NCI-H2029 (cell line): ENCODE measurements at regions not wholly inside any gene's neighbourhood (a gene's known extent, or its start where the extent isn't known, plus 50 kb on each side); places are given as distances from the start of the nearest gene placed in this dataset.
"Not testable (repeated sequence)": the region's sequence is repeated elsewhere in the genome, so short reads cannot be mapped to it uniquely, and the experiment has no call there.

Experiments used
- DNase-seq: peaks from one replicate; lab custom pipeline; 2025; lab: John Stamatoyannopoulos, UW

DNA sequence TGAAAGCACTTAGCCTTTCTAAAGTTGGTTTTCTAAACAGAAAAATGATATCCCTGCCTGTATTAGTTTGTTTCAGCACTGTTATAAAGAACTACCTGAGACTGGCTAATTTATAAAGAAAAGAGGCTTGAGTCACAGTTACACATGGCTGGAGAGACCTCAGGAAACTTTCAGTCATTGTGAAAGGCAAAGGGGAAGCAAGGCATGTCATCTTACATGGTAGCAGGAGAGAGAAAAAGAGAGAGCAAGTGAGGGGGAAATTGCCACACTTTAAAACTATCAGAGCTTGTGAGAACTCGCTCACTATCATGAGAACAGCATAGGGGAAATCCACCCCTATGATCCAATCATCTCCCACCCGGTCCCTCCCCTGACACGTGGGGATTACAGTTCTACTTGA is 64.9 kb downstream of the FAM170A start:
- no peak for DNase-seq

DNA sequence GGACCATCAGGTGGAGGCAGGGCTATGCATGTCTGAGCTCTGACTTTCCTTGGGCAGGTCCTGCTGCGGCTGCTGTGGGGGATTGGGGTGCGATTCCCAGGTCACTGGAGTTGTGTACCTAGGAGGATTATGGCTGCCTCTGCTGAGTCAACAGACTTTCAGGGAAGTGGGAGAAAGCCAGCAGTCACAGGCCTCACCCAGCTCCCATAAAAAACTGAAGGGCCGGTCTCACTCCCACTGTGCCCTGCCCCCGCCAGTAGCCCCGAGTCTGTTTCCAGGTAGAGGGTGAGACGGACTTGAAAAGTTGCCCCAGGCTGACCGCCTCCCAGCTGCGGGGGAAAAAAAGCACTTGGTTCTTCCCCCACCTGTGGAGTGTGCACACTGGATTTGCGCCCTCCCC is 76.7 kb downstream of the FAM170A start:
- no peak for DNase-seq

DNA sequence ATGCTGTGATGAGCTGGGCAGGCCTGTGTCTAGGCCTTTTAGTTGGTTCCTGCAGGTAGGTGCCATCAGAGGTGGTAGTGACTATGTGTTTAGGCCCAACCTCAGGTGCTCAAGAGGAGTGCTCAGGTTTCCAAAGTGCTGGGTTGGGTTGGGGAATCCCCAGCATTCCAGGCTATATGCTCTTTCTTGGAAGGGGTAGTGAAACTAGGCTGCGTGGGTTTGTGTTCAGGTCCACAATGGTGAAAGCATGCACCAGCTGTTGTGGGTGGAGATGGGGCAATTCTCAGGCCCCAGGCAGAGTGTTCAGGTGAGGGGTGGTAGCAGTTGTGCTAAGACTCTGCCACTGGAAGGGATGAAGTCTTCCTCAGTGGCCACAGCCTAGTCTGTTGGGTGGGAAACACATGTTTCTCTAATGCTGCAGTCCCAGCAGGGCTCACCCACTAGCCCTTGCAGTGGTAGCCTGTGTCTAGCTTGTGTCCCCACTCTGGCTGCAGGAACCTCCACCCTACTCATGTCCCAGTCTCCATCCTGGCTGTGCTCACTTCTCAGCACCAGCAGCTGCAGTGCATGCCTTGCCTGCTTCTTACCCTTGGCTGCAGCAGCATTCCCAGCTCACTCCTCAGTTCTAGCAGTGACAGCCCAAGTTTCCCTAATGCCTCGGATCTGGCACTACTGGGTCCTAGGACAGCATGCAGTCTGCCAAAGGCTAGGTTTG is 78.9 kb downstream of the FAM170A start:
- no peak for DNase-seq

DNA sequence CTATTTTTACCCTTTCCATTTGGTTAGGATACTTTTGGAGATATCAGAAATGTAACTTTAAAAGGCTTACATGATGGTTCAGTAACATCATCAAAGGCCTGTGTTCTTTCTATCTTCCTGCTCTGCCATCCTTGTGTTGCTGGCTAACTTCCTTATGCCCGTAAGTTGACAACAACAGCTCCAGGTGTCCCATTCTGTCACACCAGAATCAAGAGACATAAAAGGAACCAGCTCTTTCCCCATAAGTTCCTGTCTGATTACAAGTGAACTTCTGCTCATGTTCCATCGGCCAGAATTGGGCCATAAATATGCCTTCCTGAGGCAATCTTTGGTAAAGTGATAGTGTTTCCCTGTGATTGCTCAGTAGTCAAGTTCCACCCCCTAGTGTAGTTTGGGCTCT is 92.4 kb downstream of the FAM170A start:
- DNase-seq = no peak

DNA sequence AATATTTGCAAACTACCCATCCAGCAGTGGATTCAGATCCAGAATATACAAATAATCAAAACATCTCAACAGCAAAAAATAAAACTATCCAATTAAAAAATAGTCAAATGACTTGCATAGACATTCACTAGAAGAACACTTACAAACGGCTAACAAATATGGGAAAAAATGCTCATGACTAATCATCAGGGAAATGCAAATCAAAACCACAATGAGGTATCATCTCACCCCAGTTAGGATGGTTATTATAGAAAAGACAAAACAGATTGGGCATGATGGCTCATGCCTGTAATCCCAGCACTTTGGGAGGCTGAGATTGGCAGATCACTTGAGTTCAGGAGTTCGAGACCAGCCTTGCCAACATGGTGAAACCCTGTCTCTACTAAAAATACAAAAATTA is 95.9 kb downstream of the FAM170A start:
- DNase-seq = not testable (repeated sequence)

DNA sequence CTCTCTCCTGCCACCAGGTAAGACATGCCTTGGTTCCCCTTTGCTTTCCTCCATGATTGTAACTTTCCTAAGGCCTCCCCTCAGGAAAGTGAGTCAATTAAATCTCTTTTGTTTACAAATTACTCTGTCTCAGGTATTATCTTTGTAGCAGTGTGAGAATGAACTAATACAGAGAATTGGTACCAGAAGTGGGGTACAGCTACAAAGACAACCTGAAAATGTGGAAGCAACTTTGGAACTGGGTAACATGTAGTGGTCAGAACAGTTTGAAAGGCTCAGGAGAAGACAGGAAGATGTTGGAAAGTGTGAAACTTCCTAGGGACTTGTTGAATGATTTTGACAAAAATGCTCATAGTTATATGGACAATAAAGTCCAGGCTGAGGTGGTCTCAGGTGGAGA is 97.2 kb downstream of the FAM170A start:
- DNase-seq = no peak

DNA sequence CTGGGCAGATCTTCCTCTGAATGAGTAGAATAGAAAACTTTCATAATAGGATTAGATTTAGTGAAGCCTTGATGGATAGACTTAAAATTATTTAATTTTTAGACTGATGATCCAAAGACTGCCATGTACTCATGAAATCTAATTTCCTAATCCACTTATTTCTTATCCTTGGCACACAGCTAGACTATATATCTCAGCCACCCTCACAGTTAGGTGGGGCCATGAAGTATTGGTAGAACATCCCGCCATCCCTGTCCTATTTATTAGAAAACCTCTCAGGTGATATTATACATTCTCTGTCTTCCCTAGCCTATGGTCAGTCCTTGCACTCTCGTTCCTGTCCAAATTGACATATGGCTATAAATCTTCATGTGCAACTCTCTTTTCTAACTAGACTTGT is 110.9 kb downstream of the FAM170A start:
- DNase-seq = no peak

DNA sequence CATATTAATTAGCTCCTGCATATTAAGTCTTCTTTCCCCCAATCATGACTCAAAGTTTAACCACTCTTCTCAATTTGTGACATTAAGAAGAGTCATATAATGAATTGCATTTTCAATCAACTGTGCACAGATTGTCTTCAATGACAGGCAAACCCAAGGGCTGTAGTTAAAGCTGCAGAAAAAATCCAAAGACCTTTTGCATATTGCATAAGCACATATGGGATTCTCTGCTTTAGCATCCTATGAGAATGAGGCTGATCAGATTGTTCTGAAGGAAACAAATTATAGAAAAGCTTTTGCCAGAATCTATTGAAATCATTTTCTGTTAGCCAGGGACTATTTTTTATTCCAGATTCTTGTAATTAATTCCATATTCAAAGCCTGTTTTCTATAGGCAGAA is 112.3 kb downstream of the FAM170A start:
- DNase-seq = no peak

DNA sequence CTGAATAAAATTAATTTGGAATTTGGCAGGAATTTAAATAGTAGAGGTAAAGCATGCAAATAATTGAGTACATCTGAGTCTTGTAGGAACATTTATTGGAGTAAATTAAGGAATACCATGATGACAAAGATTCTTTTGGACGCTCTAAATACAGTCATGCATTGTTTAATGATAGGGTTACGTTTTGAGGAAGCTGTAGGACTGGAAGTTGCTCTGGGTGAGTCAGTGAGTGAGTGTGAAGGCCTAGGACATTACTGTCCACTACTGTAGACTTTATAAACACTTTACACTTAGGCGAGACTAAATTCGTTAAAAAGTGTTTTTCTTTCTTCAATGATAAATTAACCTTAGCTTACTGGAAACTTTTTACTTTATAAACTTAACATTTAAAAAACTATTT is 113.0 kb downstream of the FAM170A start:
- no peak for DNase-seq

DNA sequence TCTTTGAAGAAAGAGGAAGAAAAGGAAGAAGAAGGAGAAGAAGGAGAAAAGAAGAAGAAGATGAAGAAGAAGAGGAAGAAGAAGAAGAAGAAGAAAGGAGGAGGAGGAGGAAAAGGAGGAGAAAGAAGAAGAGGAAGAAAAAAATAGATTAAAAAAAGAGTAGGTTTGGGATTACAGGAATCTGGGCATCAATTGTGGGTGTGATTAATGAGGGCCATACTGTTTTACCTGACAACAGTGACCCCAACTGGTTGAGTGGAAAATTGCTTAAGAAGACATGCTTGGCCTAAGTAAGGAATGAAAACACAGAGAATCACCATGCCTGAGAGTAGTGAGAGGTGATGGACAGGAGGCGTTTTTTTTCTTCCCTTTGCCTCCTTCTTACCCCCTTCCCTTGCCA is 114.6 kb downstream of the FAM170A start:
- DNase-seq = no peak

DNA sequence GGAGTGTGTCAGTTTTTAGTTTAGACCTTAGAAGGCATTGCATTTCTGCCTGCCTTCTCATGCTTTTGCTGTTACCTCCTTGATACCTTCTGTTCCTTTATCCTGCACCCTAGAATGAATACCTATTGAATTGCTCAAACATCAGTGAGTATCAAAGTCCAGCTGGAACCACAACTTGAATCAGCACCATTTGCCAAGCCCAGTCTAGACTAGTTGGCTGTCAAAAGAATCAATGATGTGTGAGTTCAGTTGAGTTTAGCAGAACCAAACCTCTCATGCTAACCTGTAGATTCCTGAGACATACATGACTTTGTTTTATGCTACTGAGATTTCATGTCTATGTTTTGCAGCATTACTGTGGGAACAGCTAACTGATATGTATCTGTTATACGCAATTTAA is 116.6 kb downstream of the FAM170A start:
- no peak for DNase-seq

DNA sequence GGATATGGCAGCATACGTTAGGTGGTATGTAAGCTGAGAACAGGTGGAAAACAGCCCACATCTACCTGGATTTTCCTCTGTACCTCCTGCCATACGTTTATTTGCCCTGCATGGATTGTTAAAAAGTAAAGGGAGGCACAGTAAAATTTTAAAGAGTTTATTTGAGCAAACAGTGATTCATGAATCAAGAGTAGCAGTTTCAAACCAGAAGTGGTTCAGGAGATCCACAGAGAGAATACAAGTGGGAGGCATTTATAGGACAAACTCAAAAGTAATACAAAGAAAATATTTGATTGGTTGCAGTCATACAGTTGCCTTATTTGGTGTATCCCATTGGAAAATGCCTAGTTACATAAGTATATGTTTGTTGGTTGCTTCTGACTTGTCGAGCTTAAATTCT is 117.6 kb downstream of the FAM170A start:
- no peak for DNase-seq

DNA sequence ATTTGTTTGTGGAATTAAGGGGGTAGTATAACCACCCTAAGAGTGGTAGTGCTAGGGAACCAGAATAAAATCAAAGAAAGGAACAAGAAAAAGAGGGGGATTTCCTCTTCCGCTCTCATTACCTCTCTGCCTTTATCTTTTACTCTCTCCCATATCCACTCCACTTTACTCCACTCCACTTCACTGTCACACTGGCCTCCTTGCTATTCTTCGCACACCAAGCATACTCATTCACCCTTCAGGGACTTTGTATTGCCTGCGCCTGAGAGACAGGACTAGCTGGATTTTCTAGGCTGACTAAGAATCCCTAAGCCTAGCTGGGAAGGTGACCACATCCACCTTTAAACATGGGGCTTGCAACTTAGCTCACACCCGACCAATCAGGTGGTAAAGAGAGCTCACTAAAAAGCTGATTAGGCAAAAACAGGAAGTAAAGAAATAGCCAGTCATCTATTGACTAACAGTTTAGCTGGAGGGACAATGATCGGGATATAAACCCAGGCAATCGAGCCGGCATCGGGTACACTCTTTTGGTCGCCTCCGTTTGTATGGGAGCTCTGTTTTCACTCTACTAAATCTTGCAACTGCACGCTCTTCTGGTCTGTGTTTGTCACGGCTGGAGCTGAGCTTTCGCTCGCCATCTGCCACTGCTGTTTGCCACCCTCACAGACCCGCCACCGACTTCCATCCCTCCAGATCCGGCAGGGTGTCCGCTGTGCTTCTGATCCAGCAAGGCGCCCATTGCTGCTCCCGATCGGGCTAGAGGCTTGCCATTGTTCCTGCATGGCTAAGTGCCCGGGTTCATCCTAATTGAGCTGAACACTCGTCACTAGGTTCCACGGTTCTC is 121.8 kb downstream of the FAM170A start:
- DNase-seq = no peak

DNA sequence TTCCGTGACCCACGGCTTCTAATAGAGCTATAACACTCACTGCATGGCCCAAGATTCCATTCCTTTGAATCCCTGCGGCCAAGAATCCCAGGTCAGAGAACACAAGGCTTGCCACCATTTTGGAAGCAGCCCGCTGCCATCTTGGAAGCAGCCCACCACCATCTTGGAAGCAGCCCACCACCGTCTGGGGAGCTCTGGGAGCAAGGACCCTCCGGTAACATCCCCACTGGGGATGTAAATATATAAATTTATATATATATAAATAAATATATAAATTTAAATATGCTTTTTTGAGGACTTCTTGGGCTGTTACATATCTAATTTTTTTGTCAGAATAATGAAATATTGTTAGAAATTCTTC is 122.4 kb downstream of the FAM170A start:
- DNase-seq = no peak

DNA sequence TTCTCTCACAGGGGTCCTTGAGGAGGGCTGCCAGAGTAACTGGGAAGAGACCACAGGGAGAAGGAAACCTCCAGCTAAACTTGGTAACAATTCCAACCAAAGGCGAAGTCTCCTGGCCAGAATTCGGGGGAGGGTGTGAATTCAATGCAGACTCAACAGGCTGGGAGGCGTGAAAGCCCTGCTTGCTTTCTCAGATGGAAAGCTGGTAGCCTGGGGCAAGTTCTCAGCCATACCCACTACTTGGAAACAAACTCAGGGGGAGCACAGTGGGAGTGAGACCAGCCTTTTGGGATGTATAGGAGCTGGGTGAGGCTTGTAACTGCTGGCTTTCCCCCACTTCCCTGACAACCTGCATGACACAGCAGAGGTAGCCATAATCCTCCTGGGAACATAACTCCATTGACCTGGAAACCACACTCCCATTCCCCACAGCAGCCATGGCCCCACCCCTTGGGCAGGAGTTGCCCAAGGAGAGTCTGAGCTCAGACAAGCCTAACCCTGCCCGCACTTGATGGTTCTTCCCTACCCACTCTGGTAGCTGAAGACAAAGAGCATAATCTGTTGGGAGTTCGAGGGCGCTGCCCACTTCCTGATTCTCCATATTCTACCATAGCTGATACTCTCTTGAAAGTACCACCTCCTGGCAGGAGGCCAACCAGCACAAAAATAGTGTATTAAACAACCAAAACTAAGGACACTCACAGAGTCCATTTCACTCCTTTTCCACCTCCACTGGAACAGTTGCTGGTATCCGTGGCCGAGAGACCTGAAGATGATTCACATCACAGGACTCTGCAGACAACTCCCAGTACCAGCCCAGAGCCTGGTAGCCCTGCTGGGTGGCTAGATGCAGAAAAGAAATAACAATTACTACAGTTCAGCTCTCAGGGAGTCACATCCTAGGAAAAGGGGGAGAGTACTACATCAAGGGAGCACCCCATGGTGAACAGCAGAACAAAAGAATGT is 123.8 kb downstream of the FAM170A start:
- no peak for DNase-seq

DNA sequence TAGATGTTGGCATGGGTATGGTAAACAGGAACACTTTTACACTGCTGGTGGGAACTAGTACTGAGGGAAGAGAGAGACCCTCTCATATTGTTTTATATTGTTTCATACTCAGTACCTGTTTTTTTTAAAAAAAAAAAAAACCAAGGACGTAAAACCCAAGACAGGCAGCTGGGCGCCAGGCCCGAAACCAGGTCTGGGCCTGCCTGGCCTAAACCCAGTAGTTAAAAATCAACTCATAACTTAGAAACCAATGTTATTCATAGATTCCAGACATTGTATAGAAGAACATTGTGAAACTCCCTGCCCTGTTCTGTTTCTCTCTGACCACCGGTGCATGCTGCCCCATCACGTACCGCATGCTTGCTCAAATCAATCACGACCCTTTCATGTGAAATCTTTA is 125.5 kb downstream of the FAM170A start:
- DNase-seq = not testable (repeated sequence)

DNA sequence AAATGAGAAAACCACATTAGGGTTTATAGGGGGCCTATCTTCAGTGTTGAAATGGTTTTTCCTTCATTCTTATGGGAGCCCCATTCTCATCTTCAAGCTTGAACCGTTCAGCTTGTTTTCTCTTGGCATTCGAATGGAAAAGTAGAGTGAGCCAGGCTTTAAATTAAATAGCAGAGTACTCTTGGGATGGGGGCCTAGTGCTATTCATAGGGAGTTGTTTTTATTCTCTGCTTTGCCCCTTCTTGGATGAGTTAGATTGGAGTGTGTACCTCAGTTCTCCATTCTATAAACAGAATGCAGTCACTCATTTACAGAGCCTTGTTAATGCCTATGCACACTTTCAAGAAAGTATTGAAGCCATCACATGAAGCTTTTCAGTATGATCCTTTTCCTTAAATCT is 127.9 kb downstream of the FAM170A start:
- no peak for DNase-seq

DNA sequence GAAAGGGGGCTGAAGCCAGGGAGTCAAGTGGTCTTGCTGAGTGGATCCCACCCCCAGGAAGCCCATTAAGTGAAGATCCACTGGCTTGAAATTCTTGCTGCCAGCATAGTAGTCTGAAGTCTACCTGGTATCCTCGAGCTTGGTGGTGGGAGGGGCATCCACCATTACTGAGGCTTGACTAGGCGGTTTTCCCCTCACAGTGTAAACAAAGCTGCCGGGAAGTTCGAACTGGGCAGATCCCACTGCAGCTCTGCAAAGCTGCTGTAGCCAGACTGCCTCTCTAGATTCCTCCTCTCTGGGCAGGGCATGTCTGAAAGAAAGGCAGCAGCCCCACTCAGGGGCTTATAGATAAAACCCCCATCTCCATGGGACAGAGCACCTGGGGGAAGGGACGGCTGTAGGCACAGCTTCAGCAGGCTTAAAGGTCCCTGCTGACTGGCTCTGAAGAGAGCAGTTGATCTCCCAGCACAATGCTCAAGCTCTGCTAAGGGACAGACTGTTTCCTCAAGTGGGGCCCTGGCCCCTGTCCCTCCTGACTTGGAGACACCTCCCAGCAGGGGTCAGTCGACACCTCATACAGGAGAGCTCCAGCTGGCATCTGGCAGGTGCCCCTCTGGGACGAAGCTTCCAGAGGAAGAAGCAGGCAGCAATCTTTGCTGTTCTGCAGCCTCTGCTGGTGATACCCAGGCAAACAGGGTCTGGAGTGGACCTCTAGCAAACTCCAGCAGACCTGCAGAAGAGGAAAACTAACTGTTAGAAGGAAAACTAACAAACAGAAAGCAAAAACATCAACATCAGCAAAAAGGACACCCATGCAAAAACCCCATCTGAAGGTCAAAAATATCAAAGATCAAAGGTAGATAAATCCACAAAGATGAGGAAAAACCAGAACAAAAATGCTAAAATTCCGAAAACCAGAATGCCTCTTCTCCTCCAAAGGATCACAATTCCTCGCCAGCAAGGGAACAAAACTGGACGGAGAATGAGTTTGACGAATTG is 140.6 kb downstream of the FAM170A start:
- DNase-seq = not testable (repeated sequence)

DNA sequence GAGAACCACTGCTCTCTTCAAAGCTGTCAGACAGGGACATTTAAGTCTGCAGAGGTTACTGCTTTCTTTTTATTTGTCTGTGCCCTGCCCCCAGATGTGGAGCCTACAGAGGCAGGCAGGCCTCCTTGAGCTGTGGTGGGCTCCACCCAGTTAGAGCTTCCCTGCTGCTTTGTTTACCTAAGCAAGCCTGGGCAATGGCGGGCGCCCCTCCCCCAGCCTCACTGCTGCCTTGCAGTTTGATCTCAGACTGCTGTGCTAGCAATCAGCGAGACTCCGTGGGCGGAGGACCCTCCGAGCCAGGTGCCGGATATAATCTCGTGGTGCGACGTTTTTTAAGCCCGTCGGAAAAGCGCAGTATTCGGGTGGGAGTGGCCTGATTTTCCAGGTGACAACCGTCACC is 150.8 kb downstream of the FAM170A start:
- not testable (repeated sequence) for DNase-seq

DNA sequence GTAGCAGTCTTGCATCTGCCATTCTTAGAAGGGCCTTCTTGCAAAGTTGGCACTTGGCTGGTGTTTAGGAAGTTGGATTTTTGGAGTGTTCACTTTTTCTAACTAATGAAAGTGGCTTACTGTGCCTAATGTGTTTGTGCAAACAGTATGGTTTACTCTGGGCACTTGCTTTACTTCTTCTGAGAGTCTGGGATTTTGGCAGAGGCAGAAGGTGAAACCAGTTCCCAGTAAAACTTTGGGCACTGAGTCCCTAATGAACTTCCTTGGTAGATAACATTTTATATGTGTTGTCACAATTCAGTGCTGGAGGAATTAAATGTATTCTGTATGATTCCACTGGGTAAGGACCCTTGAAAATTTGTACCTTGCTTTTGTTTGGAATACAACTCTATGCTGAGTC is 155.7 kb downstream of the FAM170A start:
- no peak for DNase-seq

DNA sequence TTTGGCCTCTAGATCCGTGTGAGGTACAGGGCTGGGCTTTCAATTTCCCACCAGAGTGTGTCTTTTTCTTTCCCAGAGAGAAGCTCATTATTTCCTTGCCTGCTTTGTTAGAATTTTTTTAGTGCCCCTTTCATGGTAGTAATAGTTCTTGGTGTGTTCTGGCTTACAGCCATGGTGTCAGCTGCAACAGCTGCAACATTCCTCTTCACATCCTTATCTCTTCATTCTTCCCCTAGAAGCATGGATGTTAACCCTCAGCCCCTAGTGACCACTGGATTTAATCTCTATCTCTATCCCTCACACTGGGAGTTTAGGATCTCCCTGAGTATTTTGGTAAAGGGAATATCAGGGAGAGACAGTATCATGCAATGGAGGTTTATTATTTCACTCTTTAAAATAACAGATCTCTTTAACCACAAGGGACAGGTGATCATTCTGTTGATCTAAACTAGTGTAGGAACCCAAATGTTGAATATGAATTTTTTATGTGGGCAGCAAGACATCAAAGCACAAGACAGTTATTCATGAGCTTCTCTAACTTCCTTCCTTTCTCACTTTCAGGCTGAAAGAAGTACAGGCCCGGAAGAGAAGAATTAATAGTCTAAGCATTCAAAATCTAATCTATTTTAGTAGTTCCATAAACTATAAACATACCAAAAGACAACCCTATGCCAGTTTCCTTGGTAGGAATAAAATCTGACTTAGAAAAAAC is 160.2 kb downstream of the FAM170A start:
- no peak for DNase-seq
